Natural killer cell (primary cell): ENCODE measurements at regions not wholly inside any gene's neighbourhood (a gene's known extent, or its start where the extent isn't known, plus 50 kb on each side); places are given as distances from the start of the nearest gene placed in this dataset.

Source experiments
- ATAC-seq, 3 donors: fragments of 150-1000 bp in 2 of 3; fragments of 200-7000 bp in 1 of 3; cut with Tn5 transposase; 1 replicate in 1 of 3; 2 replicates in 2 of 3; pipeline ENCODE4 v1.10.0; 2021; ENCODE audit warnings: mild to moderate bottlenecking in 2 of 3, moderate library complexity in 2 of 3
- DNase-seq, 2 donors: peaks; one replicate each; pipeline versions ENCODE4 v3.0.0 to v3.0.0-alpha.2; 2013 to 2021; ENCODE audit warnings: mixed read lengths in 1 of 2
- H3K27ac ChIP-seq: one replicate; pipeline ENCODE4 v1.5.1; 2013; ENCODE audit warnings: mild to moderate bottlenecking, low read length
- H3K27me3 ChIP-seq: one replicate; pipeline ENCODE4 v1.6.1; 2013; ENCODE audit warnings: low read length; ENCODE audit not compliant: control insufficient read depth, insufficient read depth
- H3K36me3 ChIP-seq: one replicate; pipeline ENCODE4 v1.6.1; 2013; ENCODE audit warnings: low read length; ENCODE audit not compliant: control insufficient read depth, insufficient read depth
- H3K4me1 ChIP-seq: one replicate; pipeline ENCODE4 v1.6.1; 2013; ENCODE audit warnings: low read length; ENCODE audit not compliant: control insufficient read depth, insufficient read depth
- H3K4me3 ChIP-seq: one replicate; pipeline ENCODE4 v1.5.1; 2013; ENCODE audit warnings: low read length
- H3K9me3 ChIP-seq: one replicate; pipeline ENCODE4 v1.6.1; 2013; ENCODE audit warnings: low read length; ENCODE audit not compliant: control insufficient read depth, insufficient read depth
- H3K27ac Mint-ChIP-seq, 2 donors: one replicate each; pipeline ENCODE4 v1.8.0; 2022; ENCODE audit warnings: mild to moderate bottlenecking in 2 of 2, mixed read lengths in 2 of 2, moderate library complexity in 1 of 2
- H3K27me3 Mint-ChIP-seq, 2 donors: one replicate each; pipeline ENCODE4 v1.8.0; 2022; ENCODE audit warnings: low read depth in 2 of 2, mixed read lengths in 2 of 2
- H3K36me3 Mint-ChIP-seq: one replicate; pipeline ENCODE4 v1.8.0; 2022; ENCODE audit warnings: mixed read lengths
- H3K4me1 Mint-ChIP-seq, 2 donors: one replicate each; pipeline ENCODE4 v1.8.0; 2022; ENCODE audit warnings: mixed read lengths in 2 of 2
- H3K4me3 Mint-ChIP-seq: one replicate; pipeline ENCODE4 v1.8.0; 2022; ENCODE audit warnings: mild to moderate bottlenecking, moderate library complexity, mixed read lengths
- H3K9me3 Mint-ChIP-seq, 2 donors: one replicate each; pipeline ENCODE4 v1.8.0; 2022; ENCODE audit warnings: mixed read lengths in 2 of 2
- WGBS: methylation state at CpG from one replicate; pipeline ENCODE4 v1.1.7; 2013; ENCODE audit warnings: missing lambda C conversion rate; ENCODE audit not compliant: insufficient coverage; 5-methylcytosine and 5-hydroxymethylcytosine counted together
- intact Hi-C: fragments of 100-400 bp; cut with micrococcal nuclease; formaldehyde crosslinking; loops from one replicate; pipeline ENCODE4 v1.14.2; 2022
- TF ChIP-seq, protein P1 (sequence below): fragments of 200-600 bp; IDR thresholded peaks from one replicate; pipeline ENCODE4 v1.8.0; 2022; ENCODE audit warnings: antibody characterized with exemption

DNA sequence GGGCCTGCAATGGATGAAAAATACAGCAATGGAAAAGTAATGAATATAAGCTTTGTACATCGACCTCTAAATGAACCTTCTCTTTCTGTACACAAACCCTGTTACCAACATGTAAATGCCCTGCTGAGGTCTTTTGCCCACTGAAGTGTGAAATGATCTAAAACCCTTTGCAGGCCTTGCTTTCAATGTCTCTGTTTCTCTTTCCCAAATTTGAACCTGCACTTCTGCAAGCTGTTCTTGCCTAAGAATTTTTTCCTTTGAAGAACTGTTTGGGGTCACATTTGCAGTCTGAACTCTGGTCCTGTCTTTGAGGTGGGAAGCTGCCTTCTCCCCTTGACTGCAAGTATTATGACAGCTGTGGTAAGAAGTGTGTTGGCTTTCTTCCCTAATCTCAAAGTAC lies 1237.1 kb downstream of the FAM181B start:
- Histone ChIP-seq H3K27ac (no peak overlapping the region), H3K9me3 (no peaks in the 10 kb centered on the region), H3K36me3 (no peaks in the 10 kb centered on the region), H3K4me3 (no peak overlapping the region), H3K4me1 (no peaks in the 10 kb centered on the region), H3K27me3 (no peaks in the 10 kb centered on the region)
- no peak for DNase-seq
- Mint-ChIP-seq H3K4me3 (no peak overlapping the region), H3K4me1 (no peaks in the 10 kb centered on the region), H3K27me3 (no peaks in the 10 kb centered on the region), H3K27ac (no peak overlapping the region), H3K9me3 (peaks cover 0 to 7% of the 10 kb centered on the region in 2 donors), H3K36me3 (no peaks in the 10 kb centered on the region)
- TF ChIP-seq, protein P1, sequence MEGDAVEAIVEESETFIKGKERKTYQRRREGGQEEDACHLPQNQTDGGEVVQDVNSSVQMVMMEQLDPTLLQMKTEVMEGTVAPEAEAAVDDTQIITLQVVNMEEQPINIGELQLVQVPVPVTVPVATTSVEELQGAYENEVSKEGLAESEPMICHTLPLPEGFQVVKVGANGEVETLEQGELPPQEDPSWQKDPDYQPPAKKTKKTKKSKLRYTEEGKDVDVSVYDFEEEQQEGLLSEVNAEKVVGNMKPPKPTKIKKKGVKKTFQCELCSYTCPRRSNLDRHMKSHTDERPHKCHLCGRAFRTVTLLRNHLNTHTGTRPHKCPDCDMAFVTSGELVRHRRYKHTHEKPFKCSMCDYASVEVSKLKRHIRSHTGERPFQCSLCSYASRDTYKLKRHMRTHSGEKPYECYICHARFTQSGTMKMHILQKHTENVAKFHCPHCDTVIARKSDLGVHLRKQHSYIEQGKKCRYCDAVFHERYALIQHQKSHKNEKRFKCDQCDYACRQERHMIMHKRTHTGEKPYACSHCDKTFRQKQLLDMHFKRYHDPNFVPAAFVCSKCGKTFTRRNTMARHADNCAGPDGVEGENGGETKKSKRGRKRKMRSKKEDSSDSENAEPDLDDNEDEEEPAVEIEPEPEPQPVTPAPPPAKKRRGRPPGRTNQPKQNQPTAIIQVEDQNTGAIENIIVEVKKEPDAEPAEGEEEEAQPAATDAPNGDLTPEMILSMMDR, result no peak
- 82% methylated on average over 1 of the region's 1 CpG for WGBS
- intact Hi-C loops, result no loop called here
- ATAC-seq, result no peak

DNA sequence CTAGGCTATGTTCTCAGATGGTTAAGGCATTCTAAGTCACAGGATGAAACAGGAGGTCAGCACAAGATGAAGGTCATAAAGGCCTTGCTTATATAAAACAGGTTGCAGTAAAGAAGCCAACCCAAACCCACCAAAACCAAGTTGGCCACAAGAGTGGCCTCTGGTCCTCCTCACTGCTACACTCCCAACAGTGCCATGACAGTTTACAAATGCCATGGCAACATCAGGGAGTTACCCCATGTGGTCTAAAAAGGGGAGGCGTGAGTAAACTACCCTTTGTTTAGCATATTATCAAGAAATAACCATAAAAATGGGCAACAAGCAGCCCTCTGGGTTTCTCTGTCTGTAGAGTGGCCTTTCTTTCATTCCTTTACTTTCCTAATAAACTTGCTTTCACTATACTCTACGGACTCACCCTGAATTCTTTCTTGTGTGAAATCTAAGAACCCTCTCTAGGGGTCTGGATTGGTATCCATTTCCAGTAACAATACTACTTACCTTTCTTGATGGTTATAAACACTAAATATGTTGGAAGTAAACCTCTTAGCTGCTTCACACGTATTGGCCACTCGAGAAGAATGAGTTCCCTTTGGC lies 1237.9 kb downstream of the FAM181B start:
- no peaks in the 10 kb centered on the region for H3K27me3 Mint-ChIP-seq
- Histone ChIP-seq H3K4me1 (no peaks in the 10 kb centered on the region), H3K9me3 (no peaks in the 10 kb centered on the region), H3K4me3 (no peak overlapping the region), H3K27ac (no peak overlapping the region), H3K36me3 (no peaks in the 10 kb centered on the region), H3K27me3 (no peaks in the 10 kb centered on the region)
- ATAC-seq, result no peak
- H3K4me3 Mint-ChIP-seq, result no peak overlapping the region
- intact Hi-C loops, result no loop called here
- H3K27ac Mint-ChIP-seq, result no peak overlapping the region
- 73% methylated on average over 2 of the region's 4 CpGs for WGBS
- no peaks in the 10 kb centered on the region for H3K36me3 Mint-ChIP-seq
- no peaks in the 10 kb centered on the region for H3K4me1 Mint-ChIP-seq
- TF ChIP-seq, protein P1, result no peak
- peaks cover 0 to 7% of the 10 kb centered on the region in 2 donors for H3K9me3 Mint-ChIP-seq
- DNase-seq, result no peak

DNA sequence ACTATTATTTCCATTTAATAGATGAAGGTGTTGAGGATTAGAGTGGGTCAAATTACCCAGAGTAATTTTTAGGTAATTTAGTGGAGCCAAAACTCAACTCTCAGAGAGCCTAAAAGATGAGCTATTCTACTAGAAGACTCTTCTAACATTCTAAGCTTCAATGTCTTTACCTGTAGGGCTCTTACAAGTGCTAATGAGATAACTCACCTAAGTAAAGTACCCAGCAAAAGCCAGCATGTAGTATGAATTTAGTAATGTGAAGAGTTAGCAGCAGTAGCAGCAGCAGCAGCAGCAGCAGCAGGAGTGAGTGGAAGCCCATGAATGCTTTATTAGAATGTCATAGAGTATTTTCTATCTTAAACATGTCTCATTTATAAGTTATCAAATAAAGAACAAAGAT lies 1239.2 kb downstream of the FAM181B start:
- H3K4me1 Mint-ChIP-seq, result no peaks in the 10 kb centered on the region
- ATAC-seq (no peak), DNase-seq (no peak)
- TF ChIP-seq, protein P1, result no peak
- H3K9me3 Mint-ChIP-seq, result peaks cover 0 to 7% of the 10 kb centered on the region in 2 donors
- Histone ChIP-seq H3K9me3 (no peaks in the 10 kb centered on the region), H3K36me3 (no peaks in the 10 kb centered on the region), H3K27ac (no peak overlapping the region), H3K4me3 (no peak overlapping the region), H3K4me1 (no peaks in the 10 kb centered on the region), H3K27me3 (no peaks in the 10 kb centered on the region)
- no peaks in the 10 kb centered on the region for H3K36me3 Mint-ChIP-seq
- no peak overlapping the region for H3K4me3 Mint-ChIP-seq
- H3K27ac Mint-ChIP-seq, result no peak overlapping the region
- intact Hi-C loops, result no loop called here
- H3K27me3 Mint-ChIP-seq, result no peaks in the 10 kb centered on the region

DNA sequence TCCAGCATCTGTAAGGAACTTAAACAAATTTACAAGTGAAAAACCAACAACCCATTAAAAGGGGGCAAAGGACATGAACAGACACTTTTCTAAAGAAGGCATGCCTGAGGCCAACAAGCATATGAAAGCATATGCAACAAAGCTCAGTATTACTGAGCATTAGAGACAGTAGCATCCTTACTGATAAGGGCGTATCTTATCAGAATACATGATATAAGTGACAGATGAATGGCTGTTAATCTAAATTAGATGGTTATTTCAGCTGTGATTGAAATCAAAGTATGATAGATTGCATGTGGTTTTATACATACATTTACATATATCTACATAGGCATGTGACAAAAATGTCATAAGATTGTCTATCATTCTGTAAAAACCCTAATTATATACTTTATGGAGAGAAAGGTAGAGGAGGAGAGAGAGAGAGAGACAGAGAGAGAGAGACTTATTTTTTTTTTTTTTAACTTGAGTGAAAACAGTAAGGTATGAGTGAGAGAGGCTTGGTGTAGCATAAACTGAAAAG lies 1240.7 kb downstream of the FAM181B start:
- WGBS, result no CpG with 5 or more reads among the region's 1 CpG
- no peaks in the 10 kb centered on the region for H3K36me3 ChIP-seq
- no peaks in the 10 kb centered on the region for H3K27me3 ChIP-seq
- peaks cover 2 to 6% of the 10 kb centered on the region in 2 donors for H3K9me3 Mint-ChIP-seq
- no peak overlapping the region for H3K4me3 ChIP-seq
- H3K4me1 Mint-ChIP-seq, result no peaks in the 10 kb centered on the region
- no peaks in the 10 kb centered on the region for H3K4me1 ChIP-seq
- intact Hi-C loops, result no loop called here
- no peak overlapping the region for H3K27ac Mint-ChIP-seq
- H3K36me3 Mint-ChIP-seq, result no peaks in the 10 kb centered on the region
- no peak for DNase-seq
- no peak overlapping the region for H3K4me3 Mint-ChIP-seq
- ATAC-seq, result no peak
- H3K27me3 Mint-ChIP-seq, result no peaks in the 10 kb centered on the region
- H3K27ac ChIP-seq, result no peak overlapping the region
- H3K9me3 ChIP-seq, result no peaks in the 10 kb centered on the region
- TF ChIP-seq, protein P1, result no peak
